Kidney (tissue), 13 donors: ENCODE measurements at regions not wholly inside any gene's neighbourhood (a gene's known extent, or its start where the extent isn't known, plus 50 kb on each side); places are given as distances from the start of the nearest gene placed in this dataset.

Experiments
- DNase-seq, 5 donors: peaks; one replicate each; pipeline ENCODE4 v3.0.0-alpha.2; 2013 to 2020
- FAIRE-seq: peaks from 2 replicates; lab custom pipeline; 2012; peaks lifted over from hg19 to GRCh38; lab: Jason Lieb, UNC
- H3K27ac ChIP-seq, 2 donors: one replicate each; pipeline ENCODE4 v1.7.0; 2013; ENCODE audit warnings: low read depth in 2 of 2, low read length in 2 of 2, inconsistent platforms in 1 of 2
- H3K27me3 ChIP-seq: one replicate; pipeline ENCODE4 v1.7.1; 2013; ENCODE audit warnings: low read length, inconsistent platforms; ENCODE audit not compliant: control insufficient read depth, insufficient read depth
- H3K36me3 ChIP-seq, 3 donors: one replicate each; pipeline versions ENCODE4 v1.7.0 to v1.7.1; 2013; ENCODE audit warnings: low read length in 3 of 3, control low read depth in 1 of 3, inconsistent platforms in 1 of 3; ENCODE audit not compliant: insufficient read depth in 3 of 3, control insufficient read depth in 2 of 3
- H3K4me1 ChIP-seq, 3 donors: one replicate each; pipeline versions ENCODE4 v1.7.0 to v1.7.1; 2013; ENCODE audit warnings: low read length in 3 of 3, inconsistent platforms in 1 of 3, low read depth in 1 of 3; ENCODE audit not compliant: control insufficient read depth in 2 of 3, insufficient read depth in 2 of 3
- H3K4me3 ChIP-seq, 3 donors: one replicate each; pipeline versions ENCODE4 v1.7.0 to v1.8.1; 2013; ENCODE audit warnings: low read length in 3 of 3, control low read depth in 1 of 3, inconsistent platforms in 1 of 3
- H3K9ac ChIP-seq, 3 donors: one replicate each; pipeline versions ENCODE4 v1.7.0 to v1.7.1; 2013; ENCODE audit warnings: low read length in 3 of 3, control low read depth in 1 of 3, inconsistent platforms in 1 of 3
- H3K9me3 ChIP-seq, 3 donors: one replicate each; pipeline versions ENCODE4 v1.7.0 to v1.7.1; 2013; ENCODE audit warnings: low read length in 3 of 3, control low read depth in 1 of 3, inconsistent platforms in 1 of 3; ENCODE audit not compliant: control insufficient read depth in 2 of 3, insufficient read depth in 1 of 3
- intact Hi-C: fragments of 100-400 bp; cut with DNase I; formaldehyde crosslinking; loops from one replicate; pipeline ENCODE4 v1.11.1; 2022
- TF ChIP-seq, protein P1 (sequence below): IDR thresholded peaks from 3 replicates; pipeline ENCODE4 v1.5.1; 2012; ENCODE audit warnings: mild to moderate bottlenecking, moderate library complexity, borderline replicate concordance; ENCODE audit not compliant: insufficient read depth; ENCODE audit errors: extremely low read depth
- donor health status: control.
- donor health status: control.
- donor health status: control.
- donor health status: control.
- donor health status: control.
- donor health status: DM: yes; HTN: yes; CAD: no.
- donor health status: Normal renal cell carcinoma (clear cell type).

- FAIRE-seq: no peak
- H3K27ac ChIP-seq: no peak overlapping the region
- no peak overlapping the region for H3K4me3 ChIP-seq
- no peaks in the 10 kb centered on the region for H3K36me3 ChIP-seq
- H3K9ac ChIP-seq: no peak overlapping the region
- intact Hi-C loops: no loop called here
- TF ChIP-seq, protein P1, sequence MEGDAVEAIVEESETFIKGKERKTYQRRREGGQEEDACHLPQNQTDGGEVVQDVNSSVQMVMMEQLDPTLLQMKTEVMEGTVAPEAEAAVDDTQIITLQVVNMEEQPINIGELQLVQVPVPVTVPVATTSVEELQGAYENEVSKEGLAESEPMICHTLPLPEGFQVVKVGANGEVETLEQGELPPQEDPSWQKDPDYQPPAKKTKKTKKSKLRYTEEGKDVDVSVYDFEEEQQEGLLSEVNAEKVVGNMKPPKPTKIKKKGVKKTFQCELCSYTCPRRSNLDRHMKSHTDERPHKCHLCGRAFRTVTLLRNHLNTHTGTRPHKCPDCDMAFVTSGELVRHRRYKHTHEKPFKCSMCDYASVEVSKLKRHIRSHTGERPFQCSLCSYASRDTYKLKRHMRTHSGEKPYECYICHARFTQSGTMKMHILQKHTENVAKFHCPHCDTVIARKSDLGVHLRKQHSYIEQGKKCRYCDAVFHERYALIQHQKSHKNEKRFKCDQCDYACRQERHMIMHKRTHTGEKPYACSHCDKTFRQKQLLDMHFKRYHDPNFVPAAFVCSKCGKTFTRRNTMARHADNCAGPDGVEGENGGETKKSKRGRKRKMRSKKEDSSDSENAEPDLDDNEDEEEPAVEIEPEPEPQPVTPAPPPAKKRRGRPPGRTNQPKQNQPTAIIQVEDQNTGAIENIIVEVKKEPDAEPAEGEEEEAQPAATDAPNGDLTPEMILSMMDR: no peak
- no peaks in the 10 kb centered on the region for H3K27me3 ChIP-seq
- DNase-seq: no peak
- no peaks in the 10 kb centered on the region for H3K9me3 ChIP-seq
- no peaks in the 10 kb centered on the region for H3K4me1 ChIP-seq
Observed at GRCh38 chrX:96140796-96141195, 543.8 kb upstream of the DIAPH2 start.

DNA sequence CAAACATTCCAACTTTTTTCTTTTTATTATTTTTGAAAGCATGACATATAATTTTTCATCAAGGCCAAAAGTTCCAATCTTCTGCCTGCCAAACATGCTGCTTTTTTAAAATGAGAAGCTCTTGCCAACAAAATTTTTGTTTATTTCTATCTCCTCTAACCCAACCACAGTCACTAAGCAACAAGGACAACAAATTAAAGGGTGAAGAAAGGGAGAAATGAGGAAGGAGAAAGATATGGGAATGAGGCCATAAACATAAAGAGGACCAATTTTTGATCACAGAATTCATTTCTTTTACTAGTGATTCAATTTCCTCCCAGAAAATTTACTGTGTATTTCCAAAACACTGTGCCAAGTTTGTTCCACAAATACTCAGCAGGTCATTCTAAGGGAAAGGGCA is 537.0 kb upstream of the DIAPH2 start:
- FAIRE-seq: peak; percentile 49
- intact Hi-C loops: no loop called here

DNA sequence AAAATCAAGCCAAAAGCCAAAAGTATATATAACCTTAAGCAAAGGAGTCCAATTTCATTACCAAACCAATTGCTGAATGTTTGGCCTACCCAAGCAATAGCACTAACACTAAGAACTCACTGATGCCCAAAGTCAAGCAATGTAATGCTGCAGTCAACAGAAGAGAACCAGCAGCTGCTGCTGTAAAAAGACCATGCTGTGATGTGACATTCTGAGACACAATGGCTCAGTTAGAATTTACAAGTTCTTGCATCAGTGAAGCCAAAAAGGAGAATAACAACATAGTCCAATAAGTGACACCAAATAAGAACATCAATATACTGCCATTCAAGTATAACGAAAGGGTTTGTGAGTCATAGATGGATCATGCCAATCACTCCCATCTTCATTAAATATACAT is 514.0 kb upstream of the DIAPH2 start:
- H3K9me3 ChIP-seq: no peaks in the 10 kb centered on the region
- no peak for DNase-seq
- no peak overlapping the region for H3K4me3 ChIP-seq
- TF ChIP-seq, protein P1: no peak
- H3K27me3 ChIP-seq: no peaks in the 10 kb centered on the region
- intact Hi-C loops: no loop called here
- FAIRE-seq: no peak
- no peaks in the 10 kb centered on the region for H3K4me1 ChIP-seq
- no peaks in the 10 kb centered on the region for H3K36me3 ChIP-seq
- no peak overlapping the region for H3K27ac ChIP-seq
- H3K9ac ChIP-seq: no peak overlapping the region

More for the DNA sequence above, 537.0 kb upstream of the DIAPH2 start:
- Histone ChIP-seq H3K27me3 (no peaks in the 10 kb centered on the region), H3K27ac (no peak overlapping the region), H3K4me3 (no peak overlapping the region), H3K9ac (no peak overlapping the region), H3K9me3 (no peaks in the 10 kb centered on the region), H3K36me3 (no peaks in the 10 kb centered on the region), H3K4me1 (no peaks in the 10 kb centered on the region)
- peak in 1 of 5 donors; percentile 10 for DNase-seq
- TF ChIP-seq, protein P1: no peak

- H3K9ac ChIP-seq: no peak overlapping the region
- intact Hi-C loops: no loop called here
- peak in 1 of 5 donors; percentile 0 for DNase-seq
- H3K4me1 ChIP-seq: no peaks in the 10 kb centered on the region
- no peaks in the 10 kb centered on the region for H3K9me3 ChIP-seq
- H3K4me3 ChIP-seq: no peak overlapping the region
- H3K27ac ChIP-seq: no peak overlapping the region
- FAIRE-seq: no peak
- no peaks in the 10 kb centered on the region for H3K36me3 ChIP-seq
- TF ChIP-seq, protein P1: no peak
- H3K27me3 ChIP-seq: no peaks in the 10 kb centered on the region
Observed at GRCh38 chrX:96176921-96177320, 507.7 kb upstream of the DIAPH2 start.
